ENCODE measurements at regions not wholly inside any gene's neighbourhood (a gene's known extent, or its start where the extent isn't known, plus 50 kb on each side); places are given as distances from the start of the nearest gene placed in this dataset.
A peak's percentile ranks its signal among the peaks of the same experiment; 100 is the strongest.

GRCh38 chr17:59451706-59452105, 113.7 kb upstream of the DHX40 start:
- DNase-seq (no peak), ATAC-seq (ENCODE audit: low read depth) (no peak)
- peaks cover 6% of the 10 kb centered on the region for H3K27me3 Mint-ChIP-seq
- no peak overlapping the region for H3K4me3 Mint-ChIP-seq
- POLR2A ChIA-PET = interaction anchor here (0.6 to 0.7 kb wide), 2 partner anchors 241 to 346 kb away, joined by 3 to 4 read pairs; no protein-coding TSS in a partner anchor
- no peak overlapping the region for H3K27ac Mint-ChIP-seq
- no peaks in the 10 kb centered on the region for H3K36me3 Mint-ChIP-seq
- H3K4me1 Mint-ChIP-seq = no peaks in the 10 kb centered on the region
- H3K9me3 Mint-ChIP-seq = no peaks in the 10 kb centered on the region

- H3K4me3 Mint-ChIP-seq = no peak overlapping the region
- no peaks in the 10 kb centered on the region for H3K36me3 Mint-ChIP-seq
- no peaks in the 10 kb centered on the region for H3K4me1 Mint-ChIP-seq
- DNase-seq (no peak), ATAC-seq (ENCODE audit: low read depth) (no peak)
- H3K27me3 Mint-ChIP-seq = peaks cover 6% of the 10 kb centered on the region
- no peaks in the 10 kb centered on the region for H3K9me3 Mint-ChIP-seq
- POLR2A ChIA-PET = interaction anchor here (0.6 kb wide), 1 partner anchor 10 kb away, joined by 3 read pairs; no protein-coding TSS in a partner anchor
- no peak overlapping the region for H3K27ac Mint-ChIP-seq
These were observed 110.7 kb upstream of the DHX40 start for GRCh38 chr17:59454633-59455105.

DNA sequence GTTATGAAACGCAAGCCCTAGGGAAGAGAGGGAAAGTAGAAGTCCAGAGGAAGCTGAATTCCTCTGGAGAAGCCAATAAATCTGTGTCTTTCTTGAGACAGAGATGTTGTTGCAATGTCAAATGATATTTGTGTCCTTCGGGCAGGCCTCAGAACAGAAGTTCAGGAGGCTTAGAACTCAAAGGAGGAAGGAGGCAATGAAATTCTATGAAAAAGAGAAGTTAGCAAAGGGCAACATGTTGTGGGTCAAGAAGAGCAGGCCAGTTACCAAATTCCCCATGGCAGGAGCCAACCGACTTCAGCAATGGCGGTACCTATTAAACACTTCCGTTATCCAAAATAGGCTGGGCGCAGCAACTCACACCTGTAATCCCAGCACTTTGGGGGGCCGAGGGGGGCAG, 109.0 kb upstream of the DHX40 start:
- Mint-ChIP-seq H3K36me3 (no peaks in the 10 kb centered on the region), H3K27ac (no peak overlapping the region), H3K27me3 (peaks cover 9% of the 10 kb centered on the region), H3K4me3 (no peak overlapping the region), H3K4me1 (no peaks in the 10 kb centered on the region), H3K9me3 (no peaks in the 10 kb centered on the region)
- DNase-seq (no peak), ATAC-seq (ENCODE audit: low read depth) (no peak)
- POLR2A ChIA-PET = no interaction called here

DNA sequence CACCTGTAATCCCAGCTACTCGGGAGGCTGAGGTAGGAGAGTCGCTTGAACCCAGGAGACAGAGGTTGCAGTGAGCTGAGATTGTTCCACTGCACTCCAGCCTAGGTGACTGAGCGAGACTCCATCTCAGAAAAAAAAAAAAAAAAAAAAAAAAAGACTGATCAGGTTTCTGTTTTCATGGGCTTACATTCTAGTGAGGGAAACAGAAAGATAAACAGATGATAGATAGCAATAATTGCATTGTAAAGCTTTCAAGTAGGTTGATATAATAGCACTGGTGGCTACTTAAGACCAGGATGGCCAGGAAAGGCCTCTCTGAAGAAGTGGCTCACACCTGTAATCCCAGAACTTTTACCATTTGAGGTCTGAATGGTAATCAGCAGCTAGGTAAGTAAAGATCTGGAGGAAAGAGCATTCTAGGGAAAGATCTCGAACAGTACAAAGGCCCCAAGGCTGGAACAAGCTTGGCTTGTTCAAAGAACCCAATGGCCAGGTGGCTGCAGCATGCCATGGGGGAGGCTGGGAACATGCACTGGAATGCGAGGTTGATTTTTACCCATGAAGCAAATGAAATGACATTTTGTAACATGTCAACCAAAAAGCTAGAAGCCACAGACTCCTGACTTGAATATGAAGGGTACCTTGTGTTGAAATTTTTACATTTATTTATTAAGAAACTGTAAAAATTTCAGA, 108.3 kb upstream of the DHX40 start:
- DNase-seq (no peak), ATAC-seq (ENCODE audit: low read depth) (no peak)
- POLR2A ChIA-PET = no interaction called here
- Mint-ChIP-seq H3K27me3 (peaks cover 13% of the 10 kb centered on the region), H3K4me3 (no peak overlapping the region), H3K27ac (no peak overlapping the region), H3K4me1 (no peaks in the 10 kb centered on the region), H3K36me3 (no peaks in the 10 kb centered on the region), H3K9me3 (no peaks in the 10 kb centered on the region)

DNA sequence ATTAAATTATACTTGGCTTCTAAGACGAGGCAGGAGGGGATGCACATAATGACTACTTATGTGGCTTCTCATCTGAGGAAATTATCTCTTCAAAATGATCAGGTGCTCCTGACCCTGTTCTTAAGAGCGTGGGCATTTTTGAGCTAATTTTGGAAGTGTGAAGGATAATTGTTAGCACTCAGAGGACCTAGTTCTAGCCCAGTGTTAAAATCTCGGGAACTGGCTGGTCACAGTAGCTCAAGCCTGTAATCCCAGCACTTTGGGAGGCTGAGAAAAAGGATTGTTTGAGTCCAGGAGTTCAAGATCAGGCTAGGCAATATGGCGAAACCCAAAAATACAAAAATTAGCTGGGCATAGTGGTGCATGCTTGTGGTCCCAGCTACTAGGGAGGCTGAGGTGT, 103.0 kb upstream of the DHX40 start:
- Mint-ChIP-seq H3K27me3 (peaks cover 15% of the 10 kb centered on the region), H3K4me3 (no peak overlapping the region), H3K4me1 (peaks cover 7% of the 10 kb centered on the region), H3K36me3 (no peaks in the 10 kb centered on the region), H3K9me3 (no peaks in the 10 kb centered on the region), H3K27ac (no peak overlapping the region)
- DNase-seq (no peak), ATAC-seq (ENCODE audit: low read depth) (no peak)
- POLR2A ChIA-PET = interaction anchor here (1.0 kb wide), 1 partner anchor 11 kb away, joined by 3 read pairs; no protein-coding TSS in a partner anchor

DNA sequence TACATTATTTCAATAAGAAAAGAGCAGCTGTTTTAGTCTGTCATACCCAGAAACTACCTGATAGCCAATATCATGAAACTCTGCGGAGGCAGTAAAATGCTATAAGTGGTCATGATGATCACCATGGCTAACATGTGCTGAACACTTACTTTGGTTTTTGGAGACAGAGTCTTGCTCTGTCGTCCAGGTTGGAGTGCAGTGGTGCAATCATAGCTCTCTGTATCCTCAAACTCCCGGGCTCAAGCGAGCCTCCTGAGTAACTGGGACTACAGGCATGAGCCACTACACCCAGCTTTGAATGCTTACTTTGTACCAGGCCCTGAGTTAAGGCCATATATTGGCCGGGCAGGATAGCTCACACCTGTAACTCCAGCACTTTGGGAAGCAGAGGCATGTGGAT, 101.2 kb upstream of the DHX40 start:
- H3K36me3 Mint-ChIP-seq = no peaks in the 10 kb centered on the region
- H3K9me3 Mint-ChIP-seq = no peaks in the 10 kb centered on the region
- peaks cover 15% of the 10 kb centered on the region for H3K27me3 Mint-ChIP-seq
- POLR2A ChIA-PET = interaction anchor here (0.9 kb wide), 1 partner anchor 131 kb away, joined by 3 read pairs; no protein-coding TSS in a partner anchor
- peaks cover 25% of the 10 kb centered on the region for H3K4me1 Mint-ChIP-seq
- no peak for ATAC-seq (ENCODE audit: low read depth)
- H3K4me3 Mint-ChIP-seq = no peak overlapping the region
- no peak overlapping the region for H3K27ac Mint-ChIP-seq
- DNase-seq = no peak

GRCh38 chr17:59465949-59466307, 99.5 kb upstream of the DHX40 start:
- no peak for ATAC-seq (ENCODE audit: low read depth)
- Mint-ChIP-seq H3K27ac (no peak overlapping the region), H3K4me1 (peaks cover 40% of the 10 kb centered on the region), H3K36me3 (no peaks in the 10 kb centered on the region), H3K9me3 (no peaks in the 10 kb centered on the region), H3K27me3 (peaks cover 11% of the 10 kb centered on the region), H3K4me3 (no peak overlapping the region)
- POLR2A ChIA-PET = no interaction called here
- no peak for DNase-seq

- POLR2A ChIA-PET = no interaction called here
- Mint-ChIP-seq H3K27ac (peak overlapping the region; percentile 90), H3K4me1 (peaks cover 41% of the 10 kb centered on the region), H3K4me3 (peak overlapping the region; percentile 71), H3K27me3 (peaks cover 6% of the 10 kb centered on the region), H3K9me3 (no peaks in the 10 kb centered on the region), H3K36me3 (no peaks in the 10 kb centered on the region)
- ATAC-seq (ENCODE audit: low read depth) = no peak
- no peak for DNase-seq
These were observed 98.2 kb upstream of the DHX40 start for GRCh38 chr17:59466946-59467801.

DNA sequence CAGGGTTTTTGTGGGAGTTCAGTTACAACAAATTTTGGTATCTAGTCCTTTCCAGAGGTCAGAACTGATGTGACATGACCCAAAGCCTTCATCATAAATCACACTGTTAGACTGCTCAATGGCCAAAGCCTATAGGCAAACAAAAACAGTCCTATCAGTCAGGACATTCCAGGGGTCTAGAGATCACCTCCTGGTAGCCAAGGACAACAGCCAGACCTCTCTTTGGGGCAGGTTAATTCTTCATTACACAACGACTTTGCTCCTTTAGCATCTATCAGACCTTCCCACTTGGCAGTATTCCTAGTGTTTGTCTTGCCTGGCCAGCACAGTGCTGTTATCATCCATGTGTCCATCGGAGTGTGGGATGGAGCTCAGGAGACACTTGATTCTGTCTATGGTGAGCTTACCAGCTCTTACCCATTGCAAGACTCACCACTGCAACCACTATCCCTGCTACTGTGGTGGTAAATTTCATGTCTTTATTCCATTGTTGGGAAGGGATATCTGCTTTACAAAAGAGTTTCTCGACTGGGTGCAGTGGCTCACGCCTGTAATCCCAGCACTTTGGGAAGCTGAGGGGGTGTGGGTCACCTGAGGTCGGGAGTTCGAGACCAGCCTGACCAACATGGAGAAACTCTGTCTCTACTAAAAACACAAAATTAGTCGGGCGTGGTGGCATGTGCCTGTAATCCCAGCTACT, 95.5 kb upstream of the DHX40 start:
- peaks cover 2% of the 10 kb centered on the region for H3K27me3 Mint-ChIP-seq
- H3K27ac Mint-ChIP-seq = peak overlapping the region; percentile 68
- peaks cover 40% of the 10 kb centered on the region for H3K4me1 Mint-ChIP-seq
- no peaks in the 10 kb centered on the region for H3K9me3 Mint-ChIP-seq
- DNase-seq (no peak), ATAC-seq (ENCODE audit: low read depth) (no peak)
- POLR2A ChIA-PET = interaction anchor here (1.6 kb wide), 1 partner anchor 140 kb away, joined by 7 read pairs; no protein-coding TSS in a partner anchor
- H3K36me3 Mint-ChIP-seq = no peaks in the 10 kb centered on the region
- no peak overlapping the region for H3K4me3 Mint-ChIP-seq

GRCh38 chr17:59470624-59471297, 94.6 kb upstream of the DHX40 start:
- Mint-ChIP-seq H3K4me3 (no peak overlapping the region), H3K4me1 (peaks cover 40% of the 10 kb centered on the region), H3K27me3 (peaks cover 4% of the 10 kb centered on the region), H3K9me3 (no peaks in the 10 kb centered on the region), H3K27ac (no peak overlapping the region), H3K36me3 (no peaks in the 10 kb centered on the region)
- ATAC-seq (ENCODE audit: low read depth) (no peak), DNase-seq (no peak)
- POLR2A ChIA-PET = interaction anchor here (0.6 to 0.8 kb wide), 2 partner anchors 7 to 608 kb away, joined by 4 read pairs; no protein-coding TSS in a partner anchor

DNA sequence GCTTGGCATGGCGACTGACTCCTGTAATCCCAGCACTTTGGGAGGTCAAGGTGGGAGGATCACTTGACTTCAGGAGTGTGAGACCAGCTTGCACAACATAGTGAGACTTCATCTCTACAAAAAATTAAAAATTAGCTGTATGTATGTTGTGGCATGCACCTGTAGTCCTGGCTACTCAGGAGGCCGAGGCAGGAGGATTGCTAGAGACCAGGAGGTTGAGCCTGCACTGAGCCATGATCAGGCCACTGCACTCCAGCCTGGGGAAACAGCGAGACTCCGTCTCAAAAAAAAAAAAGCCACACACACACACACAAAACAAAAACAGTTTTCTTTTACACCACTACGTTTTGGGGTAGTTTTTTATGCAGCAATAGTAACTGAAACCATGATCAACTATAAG, 89.0 kb upstream of the DHX40 start:
- ATAC-seq (ENCODE audit: low read depth) (no peak), DNase-seq (no peak)
- H3K4me3 Mint-ChIP-seq = no peak overlapping the region
- no peak overlapping the region for H3K27ac Mint-ChIP-seq
- peaks cover 2% of the 10 kb centered on the region for H3K36me3 Mint-ChIP-seq
- no peaks in the 10 kb centered on the region for H3K9me3 Mint-ChIP-seq
- peaks cover 11% of the 10 kb centered on the region for H3K27me3 Mint-ChIP-seq
- POLR2A ChIA-PET = no interaction called here
- no peaks in the 10 kb centered on the region for H3K4me1 Mint-ChIP-seq

GRCh38 chr17:59479141-59479540, 86.3 kb upstream of the DHX40 start:
- ATAC-seq (ENCODE audit: low read depth) (no peak), DNase-seq (no peak)
- H3K27ac Mint-ChIP-seq = no peak overlapping the region
- no peak overlapping the region for H3K4me3 Mint-ChIP-seq
- H3K27me3 Mint-ChIP-seq = peaks cover 16% of the 10 kb centered on the region
- peaks cover 6% of the 10 kb centered on the region for H3K9me3 Mint-ChIP-seq
- peaks cover 5% of the 10 kb centered on the region for H3K4me1 Mint-ChIP-seq
- POLR2A ChIA-PET = no interaction called here
- H3K36me3 Mint-ChIP-seq = peaks cover 7% of the 10 kb centered on the region

DNA sequence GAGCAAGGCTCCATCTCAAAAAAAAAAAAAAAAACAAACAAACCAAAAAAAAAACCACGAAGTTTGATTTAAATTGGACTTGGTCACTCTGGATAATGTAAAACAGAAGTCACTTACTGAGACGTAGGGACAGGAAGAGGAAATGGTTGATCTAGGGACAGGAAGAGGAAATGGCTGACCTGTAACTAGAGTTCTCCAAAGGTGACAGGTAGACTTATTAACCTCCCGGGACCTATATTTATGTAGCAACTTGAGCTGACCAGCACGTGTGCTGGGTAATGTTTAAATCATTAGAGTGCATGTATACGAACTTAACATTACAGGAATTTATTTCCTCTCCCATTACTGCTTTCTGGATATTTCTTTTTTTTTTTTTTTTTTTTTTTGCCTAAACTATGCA, 81.5 kb upstream of the DHX40 start:
- peaks cover 5% of the 10 kb centered on the region for H3K4me1 Mint-ChIP-seq
- POLR2A ChIA-PET = interaction anchor here (0.6 to 0.9 kb wide), 5 partner anchors 16 to 282 kb away, joined by 4 to 6 read pairs (median 5); no protein-coding TSS in a partner anchor
- peak overlapping the region; percentile 2 for H3K27ac Mint-ChIP-seq
- peak overlapping the region; percentile 39 for H3K4me3 Mint-ChIP-seq
- peaks cover 33% of the 10 kb centered on the region for H3K27me3 Mint-ChIP-seq
- H3K9me3 Mint-ChIP-seq = peaks cover 6% of the 10 kb centered on the region
- H3K36me3 Mint-ChIP-seq = peaks cover 8% of the 10 kb centered on the region
- ATAC-seq (ENCODE audit: low read depth) = no peak
- DNase-seq = no peak
